NT2/D1 (cell line): ENCODE measurements at regions not wholly inside any gene's neighbourhood (a gene's known extent, or its start where the extent isn't known, plus 50 kb on each side); places are given as distances from the start of the nearest gene placed in this dataset.

Experiments used
- YY1 ChIP-seq: IDR thresholded peaks from 2 replicates; pipeline ENCODE4 v1.6.1; 2011; ENCODE audit not compliant: insufficient read length, insufficient read depth
- ZNF274 ChIP-seq: IDR thresholded peaks from 2 replicates; pipeline ENCODE4 v1.6.1; 2011; ENCODE audit warnings: mild to moderate bottlenecking, low read depth, low read length

- TF ChIP-seq ZNF274 = no peak
- TF ChIP-seq YY1 = no peak
Observed at GRCh38 chr10:117878626-117879025, 168.1 kb downstream of the RAB11FIP2 start.
